CD14-positive monocyte (primary cell): ENCODE measurements at regions not wholly inside any gene's neighbourhood (a gene's known extent, or its start where the extent isn't known, plus 50 kb on each side); places are given as distances from the start of the nearest gene placed in this dataset.

Experiments
- DNase-seq, 3 donors: peaks; one replicate each; pipeline ENCODE4 v3.0.0-alpha.2; 2011 to 2022
- H2AFZ ChIP-seq: 2 replicates; pipeline ENCODE4 v1.6.0; 2012; ENCODE audit warnings: mild to moderate bottlenecking, low read depth, low read length, inconsistent platforms; ENCODE audit not compliant: insufficient read depth, poor library complexity, severe bottlenecking
- H3K27ac ChIP-seq, 2 donors: 1 replicate in 1 of 2; 2 replicates in 1 of 2; pipeline ENCODE4 v1.5.1; 2012 to 2013; ENCODE audit warnings: low read length in 2 of 2, control low read depth in 1 of 2, inconsistent platforms in 1 of 2, low read depth in 1 of 2, mild to moderate bottlenecking in 1 of 2
- H3K27me3 ChIP-seq, 2 donors: one replicate each; pipeline versions ENCODE4 v1.6.0 to v1.6.1; 2011 to 2013; ENCODE audit warnings: low read length in 2 of 2; ENCODE audit not compliant: control insufficient read depth in 2 of 2, insufficient read depth in 2 of 2
- H3K36me3 ChIP-seq, 2 donors: replicated peaks in 1 of 2; 1 replicate in 1 of 2; 2 replicates in 1 of 2; pipeline versions ENCODE4 v1.5.1 to v1.6.1; 2012 to 2013; ENCODE audit warnings: low read length in 2 of 2, control low read depth in 1 of 2, inconsistent platforms in 1 of 2, mild to moderate bottlenecking in 1 of 2; ENCODE audit not compliant: insufficient read depth in 2 of 2, control insufficient read depth in 1 of 2
- H3K4me1 ChIP-seq, 2 donors: 1 replicate in 1 of 2; 2 replicates in 1 of 2; pipeline versions ENCODE4 v1.5.1 to v1.6.1; 2012 to 2013; ENCODE audit warnings: low read length in 2 of 2, control low read depth in 1 of 2, inconsistent platforms in 1 of 2, mild to moderate bottlenecking in 1 of 2, moderate library complexity in 1 of 2; ENCODE audit not compliant: insufficient read depth in 2 of 2, control insufficient read depth in 1 of 2
- H3K4me2 ChIP-seq: replicated peaks from 2 replicates; pipeline ENCODE3; 2012; ENCODE audit warnings: low read length, moderate library complexity, mild to moderate bottlenecking; ENCODE audit not compliant: poor library complexity, severe bottlenecking; ENCODE audit errors: extremely low read depth
- H3K4me3 ChIP-seq, 3 experiments: fragments of 200-600 bp in 1 of 3; sonication (generic) in 1 of 3; replicated peaks in 1 of 3; 1 replicate in 2 of 3; 2 replicates in 1 of 3; pipeline ENCODE4 v1.5.1; 2011 to 2013; ENCODE audit warnings: low read length in 3 of 3, mild to moderate bottlenecking in 3 of 3, control low read depth in 2 of 3, low read depth in 2 of 3, inconsistent platforms in 1 of 3, moderate library complexity in 1 of 3
- H3K79me2 ChIP-seq: 2 replicates; pipeline ENCODE4 v1.6.0; 2012; ENCODE audit warnings: mild to moderate bottlenecking, control low read depth, inconsistent platforms, low read length, moderate library complexity; ENCODE audit not compliant: insufficient read depth
- H3K9ac ChIP-seq: 2 replicates; pipeline ENCODE4 v1.6.0; 2017; ENCODE audit warnings: low read length, mild to moderate bottlenecking; ENCODE audit not compliant: insufficient read depth, poor library complexity, severe bottlenecking
- H3K9me3 ChIP-seq, 2 donors: replicated peaks in 1 of 2; 1 replicate in 1 of 2; 2 replicates in 1 of 2; pipeline versions ENCODE4 v1.5.1 to v1.6.1; 2012 to 2013; ENCODE audit warnings: low read length in 2 of 2, control low read depth in 1 of 2; ENCODE audit not compliant: control insufficient read depth in 1 of 2, insufficient read depth in 1 of 2
- H4K20me1 ChIP-seq: 2 replicates; pipeline ENCODE4 v1.6.0; 2012; ENCODE audit warnings: mild to moderate bottlenecking, low read length, control low read depth, moderate library complexity; ENCODE audit not compliant: insufficient read depth
- H3K27ac Mint-ChIP-seq, 7 donors: one replicate each; pipeline ENCODE4 v1.8.0; 2020; ENCODE audit warnings: mild to moderate bottlenecking in 7 of 7, mixed read lengths in 7 of 7, moderate library complexity in 6 of 7, inconsistent platforms in 2 of 7
- H3K27me3 Mint-ChIP-seq, 3 donors: one replicate each; pipeline ENCODE4 v1.8.0; 2021 to 2022; ENCODE audit warnings: low read depth in 3 of 3, mild to moderate bottlenecking in 3 of 3, mixed read lengths in 3 of 3, moderate library complexity in 3 of 3, inconsistent platforms in 1 of 3
- H3K36me3 Mint-ChIP-seq, 2 donors: one replicate each; pipeline ENCODE4 v1.8.0; 2020; ENCODE audit warnings: mixed read lengths in 2 of 2, inconsistent platforms in 1 of 2, mild to moderate bottlenecking in 1 of 2
- H3K4me1 Mint-ChIP-seq: one replicate; pipeline ENCODE4 v1.8.0; 2020; ENCODE audit warnings: mild to moderate bottlenecking, mixed read lengths
- H3K4me3 Mint-ChIP-seq, 2 donors: one replicate each; pipeline ENCODE4 v1.8.0; 2020; ENCODE audit warnings: mild to moderate bottlenecking in 2 of 2, mixed read lengths in 2 of 2, moderate library complexity in 1 of 2
- H3K9me3 Mint-ChIP-seq, 7 donors: one replicate each; pipeline ENCODE4 v1.8.0; 2020 to 2022; ENCODE audit warnings: mixed read lengths in 7 of 7, mild to moderate bottlenecking in 6 of 7, moderate library complexity in 6 of 7, inconsistent platforms in 2 of 7
- CTCF ChIP-seq: fragments of 200-600 bp; IDR thresholded peaks from one replicate; pipeline ENCODE4 v1.8.0; 2022; ENCODE audit warnings: antibody characterized with exemption, mild to moderate bottlenecking
- WGBS: methylation state at CpG from one replicate; pipeline ENCODE4 v1.1.5; 2013; ENCODE audit warnings: missing lambda C conversion rate; ENCODE audit not compliant: insufficient coverage; 5-methylcytosine and 5-hydroxymethylcytosine counted together
- intact Hi-C, 2 donors: fragments of 100-400 bp; cut with micrococcal nuclease; formaldehyde crosslinking; loops; one replicate each; pipeline versions ENCODE4 v1.15.0 to v1.15.1; 2023

GRCh38 chr7:25565002-25565401, 336.7 kb upstream of the NPVF start:
- Mint-ChIP-seq H3K4me3 (no peak overlapping the region), H3K4me1 (peaks cover 2% of the 10 kb centered on the region), H3K36me3 (no peaks in the 10 kb centered on the region), H3K27ac (no peak overlapping the region), H3K9me3 (peaks cover 0 to 2% (median 0%) of the 10 kb centered on the region in 7 donors), H3K27me3 (peaks cover 0 to 5% (median 2%) of the 10 kb centered on the region in 3 donors)
- Histone ChIP-seq H3K9me3 (no peaks in the 10 kb centered on the region), H2AFZ (no peak overlapping the region), H3K9ac (no peak overlapping the region), H3K27me3 (no peaks in the 10 kb centered on the region), H3K4me1 (no peaks in the 10 kb centered on the region), H3K4me2 (no peak overlapping the region), H3K27ac (no peak overlapping the region), H4K20me1 (no peaks in the 10 kb centered on the region), H3K79me2 (no peaks in the 10 kb centered on the region), H3K36me3 (no peaks in the 10 kb centered on the region), H3K4me3 (no peak overlapping the region)
- WGBS: 91% methylated on average over 6 of the region's 7 CpGs
- intact Hi-C loops: loop anchor here in 1 of 2 donors (10.0 kb wide), 1 partner anchor 170 kb away; no protein-coding TSS in a partner anchor
- DNase-seq: no peak
- no peak for TF ChIP-seq CTCF

GRCh38 chr7:25565949-25566348, 337.7 kb upstream of the NPVF start:
- H3K36me3 ChIP-seq: no peaks in the 10 kb centered on the region
- H3K9me3 ChIP-seq: no peaks in the 10 kb centered on the region
- H3K27ac Mint-ChIP-seq: no peak overlapping the region
- peak; percentile 100 for TF ChIP-seq CTCF
- peaks cover 2% of the 10 kb centered on the region for H3K4me1 Mint-ChIP-seq
- H3K4me1 ChIP-seq: no peaks in the 10 kb centered on the region
- H4K20me1 ChIP-seq: no peaks in the 10 kb centered on the region
- peaks cover 0 to 2% (median 0%) of the 10 kb centered on the region in 7 donors for H3K9me3 Mint-ChIP-seq
- no peak overlapping the region for H3K4me3 Mint-ChIP-seq
- H3K4me2 ChIP-seq: no peak overlapping the region
- H3K9ac ChIP-seq: no peak overlapping the region
- H3K36me3 Mint-ChIP-seq: no peaks in the 10 kb centered on the region
- no peak overlapping the region for H3K4me3 ChIP-seq
- WGBS: 0% methylated on average over 1 of the region's 7 CpGs
- H3K27me3 ChIP-seq: no peaks in the 10 kb centered on the region
- H3K79me2 ChIP-seq: no peaks in the 10 kb centered on the region
- H3K27me3 Mint-ChIP-seq: peaks cover 0 to 7% (median 2%) of the 10 kb centered on the region in 3 donors
- peak; percentile 50 to 71 (median 69) for DNase-seq
- H3K27ac ChIP-seq: no peak overlapping the region
- no peak overlapping the region for H2AFZ ChIP-seq
- intact Hi-C loops: loop anchor here in 1 of 2 donors (2.0 to 10.0 kb wide), 2 partner anchors 171 to 305 kb away; no protein-coding TSS in a partner anchor
